GM20000 (cell line): ENCODE measurements at regions not wholly inside any gene's neighbourhood (a gene's known extent, or its start where the extent isn't known, plus 50 kb on each side); places are given as distances from the start of the nearest gene placed in this dataset.

ENCODE experiments used
- DNase-seq: peaks from one replicate; pipeline ENCODE4 v3.0.0; 2012; ENCODE audit warnings: low spot score
- TF ChIP-seq, protein P1 (sequence below): IDR thresholded peaks from 2 replicates; pipeline ENCODE4 v1.5.1; 2012; ENCODE audit warnings: mild to moderate bottlenecking, control low read depth; ENCODE audit errors: extremely low read depth, missing control alignments

DNA sequence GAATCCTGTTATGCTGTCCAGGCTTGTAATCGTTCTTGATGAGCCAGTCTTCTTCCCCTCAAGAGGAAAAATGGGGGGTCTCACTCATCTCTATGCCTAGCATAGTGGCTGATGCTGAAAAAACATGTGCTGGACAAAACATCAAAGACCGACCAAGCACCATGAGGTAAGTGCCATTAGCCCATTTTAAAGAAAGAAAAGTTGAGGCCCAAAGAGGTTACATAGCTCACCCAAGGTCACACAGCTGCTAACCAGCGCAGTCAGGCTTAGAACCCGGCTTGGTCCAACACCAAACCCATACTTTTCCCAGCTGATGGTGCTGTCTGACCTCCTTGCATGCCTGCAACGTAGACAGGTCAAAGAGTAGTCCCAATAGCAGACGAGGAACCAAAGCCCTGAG, 156.4 kb downstream of the INHBB start:
- DNase-seq: no peak
- TF ChIP-seq, protein P1, sequence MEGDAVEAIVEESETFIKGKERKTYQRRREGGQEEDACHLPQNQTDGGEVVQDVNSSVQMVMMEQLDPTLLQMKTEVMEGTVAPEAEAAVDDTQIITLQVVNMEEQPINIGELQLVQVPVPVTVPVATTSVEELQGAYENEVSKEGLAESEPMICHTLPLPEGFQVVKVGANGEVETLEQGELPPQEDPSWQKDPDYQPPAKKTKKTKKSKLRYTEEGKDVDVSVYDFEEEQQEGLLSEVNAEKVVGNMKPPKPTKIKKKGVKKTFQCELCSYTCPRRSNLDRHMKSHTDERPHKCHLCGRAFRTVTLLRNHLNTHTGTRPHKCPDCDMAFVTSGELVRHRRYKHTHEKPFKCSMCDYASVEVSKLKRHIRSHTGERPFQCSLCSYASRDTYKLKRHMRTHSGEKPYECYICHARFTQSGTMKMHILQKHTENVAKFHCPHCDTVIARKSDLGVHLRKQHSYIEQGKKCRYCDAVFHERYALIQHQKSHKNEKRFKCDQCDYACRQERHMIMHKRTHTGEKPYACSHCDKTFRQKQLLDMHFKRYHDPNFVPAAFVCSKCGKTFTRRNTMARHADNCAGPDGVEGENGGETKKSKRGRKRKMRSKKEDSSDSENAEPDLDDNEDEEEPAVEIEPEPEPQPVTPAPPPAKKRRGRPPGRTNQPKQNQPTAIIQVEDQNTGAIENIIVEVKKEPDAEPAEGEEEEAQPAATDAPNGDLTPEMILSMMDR: no peak

DNA sequence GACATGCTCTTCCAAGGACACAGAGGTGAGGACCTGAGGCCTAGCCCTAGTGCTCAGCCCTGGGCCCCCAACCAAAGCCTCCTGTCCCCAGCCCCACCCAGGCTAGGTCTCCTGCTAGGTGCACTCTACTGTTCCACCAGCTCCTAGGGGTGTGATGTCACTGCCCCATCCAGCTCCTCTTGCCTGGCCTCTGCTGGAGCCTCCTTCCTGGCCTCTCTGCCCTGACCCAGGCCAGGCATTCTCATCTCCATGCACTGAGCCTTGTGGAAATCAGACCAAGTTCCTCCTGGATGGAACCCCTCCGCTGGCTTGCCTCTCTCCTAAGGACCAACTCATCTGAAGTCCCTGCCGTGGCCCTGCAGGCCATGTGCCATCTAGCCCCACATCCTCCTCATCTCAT, 156.8 kb downstream of the INHBB start:
- TF ChIP-seq, protein P1: no peak
- DNase-seq: no peak

DNA sequence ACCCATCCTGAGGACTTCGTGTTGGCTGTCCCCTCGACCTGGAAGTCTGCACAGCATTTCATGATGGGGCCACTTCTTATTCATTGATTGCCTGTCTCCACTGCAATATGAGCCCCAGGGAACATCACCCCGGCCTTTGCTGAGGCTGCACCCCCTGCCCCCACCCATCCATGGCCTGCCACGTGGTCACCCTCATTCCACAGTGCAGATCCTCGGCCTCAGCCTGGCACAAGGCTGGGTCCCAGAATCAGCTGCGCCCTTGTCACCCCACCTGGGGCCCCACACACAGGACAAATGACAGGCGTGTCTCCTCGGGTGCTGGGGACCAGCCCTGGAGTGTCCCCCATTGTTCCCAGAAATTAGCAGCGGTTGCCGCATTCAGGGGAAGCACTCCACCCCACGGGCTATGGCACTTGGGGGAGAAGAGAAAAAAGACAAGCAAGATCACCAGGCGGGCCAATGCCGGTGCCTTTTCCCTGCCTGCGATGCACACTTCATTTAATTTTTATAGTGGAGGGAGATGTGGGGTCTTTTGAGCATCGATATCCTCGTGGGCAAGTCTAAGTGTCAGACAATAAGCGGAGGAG, 157.4 kb downstream of the INHBB start:
- no peak for DNase-seq

DNA sequence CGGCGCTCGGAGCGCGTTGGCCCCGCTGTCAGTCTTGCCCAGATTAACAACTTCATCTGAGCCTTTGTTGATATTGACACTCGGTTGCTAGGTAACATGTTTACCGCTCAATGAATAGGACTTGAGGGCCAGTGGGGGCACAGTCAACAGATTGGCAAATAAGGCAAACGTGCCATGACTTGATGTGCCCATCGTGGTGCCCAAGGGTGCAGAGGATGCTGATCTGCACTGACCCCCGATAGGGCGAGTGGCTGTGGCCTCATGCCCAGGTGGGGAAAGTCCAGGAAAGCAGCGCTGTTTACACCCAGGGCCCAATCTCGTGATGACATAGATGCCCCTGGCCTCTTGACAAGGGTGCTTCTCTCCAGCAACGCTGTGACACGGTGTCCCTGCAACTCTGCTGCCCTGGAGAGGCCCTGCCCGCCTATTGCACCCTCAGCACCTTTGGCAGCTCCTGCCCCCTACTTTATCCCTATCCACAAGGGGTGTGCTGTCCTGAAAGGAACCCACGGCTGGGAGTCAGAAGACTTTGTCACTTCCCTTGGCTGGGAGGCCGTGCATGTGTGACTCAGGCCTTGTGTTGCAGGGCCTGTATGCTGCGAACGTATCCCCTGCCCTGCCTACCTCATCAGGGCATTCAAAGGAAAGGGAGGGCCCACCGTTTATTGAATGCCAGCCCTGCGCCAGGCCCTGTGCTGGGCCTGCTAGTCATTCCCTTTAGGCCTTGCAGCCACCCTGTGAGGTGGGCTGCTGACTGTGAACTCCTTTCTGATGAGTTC, 158.0 kb downstream of the INHBB start:
- TF ChIP-seq, protein P1: no peak

More for the DNA sequence above, 157.4 kb downstream of the INHBB start:
- TF ChIP-seq, protein P1: no peak

DNA sequence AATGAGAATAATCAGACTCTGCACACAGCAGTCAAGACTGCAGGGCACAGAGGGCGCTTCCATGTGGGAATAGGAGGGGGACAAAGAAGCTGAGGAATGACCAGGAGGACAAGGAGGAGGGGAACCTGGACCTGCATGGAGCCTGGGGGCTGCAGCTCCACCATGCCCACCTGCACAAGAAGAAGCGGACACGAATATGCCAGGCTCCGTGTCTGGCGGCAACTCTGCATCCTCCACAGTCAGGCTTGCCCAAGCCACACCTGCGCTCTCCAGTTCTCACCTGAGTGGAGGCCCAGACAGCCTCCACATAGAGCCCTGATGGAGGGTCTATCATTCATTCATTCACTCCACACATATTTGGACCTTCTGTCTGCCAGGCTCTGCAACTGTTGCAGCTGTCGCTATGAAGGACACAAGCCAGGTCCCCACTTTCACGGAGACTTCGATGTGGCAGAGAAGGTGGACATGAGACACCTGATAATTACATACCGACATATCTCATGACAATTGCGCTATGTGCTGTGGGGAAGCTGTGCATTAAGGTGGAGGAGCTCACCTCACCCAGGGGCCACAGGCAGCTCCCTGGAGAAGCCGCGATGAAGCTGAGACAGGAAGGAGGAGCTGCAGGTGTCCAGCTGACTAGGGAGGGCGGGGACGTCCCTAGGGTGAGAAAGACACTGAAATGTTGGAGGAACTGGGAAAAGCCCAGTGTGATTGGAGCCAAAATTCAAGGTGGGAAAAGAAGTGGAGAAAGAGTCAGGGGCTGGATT, 159.2 kb downstream of the INHBB start:
- DNase-seq: no peak
- TF ChIP-seq, protein P1: no peak

More for the DNA sequence above, 158.0 kb downstream of the INHBB start:
- DNase-seq: no peak

DNA sequence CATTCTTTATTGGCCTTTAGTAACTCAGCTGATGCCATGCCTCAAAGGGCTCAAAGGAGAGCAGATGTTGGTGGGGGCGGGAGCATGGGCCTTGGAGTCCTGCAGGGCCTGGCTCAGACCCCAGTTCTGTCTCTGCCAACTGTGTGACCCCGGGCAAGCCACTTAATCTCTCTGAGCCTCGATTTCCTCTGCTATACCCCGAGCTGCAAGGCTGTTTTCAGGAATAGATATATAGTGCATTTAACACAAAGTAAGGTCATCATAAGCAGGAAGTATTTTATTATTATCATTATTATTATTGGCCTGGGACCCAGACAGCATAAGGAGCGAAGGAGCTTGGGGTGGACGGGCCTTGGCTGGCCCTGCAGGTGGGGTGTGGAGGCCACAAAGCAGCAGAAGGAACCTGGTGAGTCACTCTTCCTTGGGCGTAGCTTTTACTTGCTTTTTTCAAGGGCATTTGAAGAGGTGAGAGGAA, 162.7 kb downstream of the INHBB start:
- TF ChIP-seq, protein P1: no peak
- DNase-seq: no peak

DNA sequence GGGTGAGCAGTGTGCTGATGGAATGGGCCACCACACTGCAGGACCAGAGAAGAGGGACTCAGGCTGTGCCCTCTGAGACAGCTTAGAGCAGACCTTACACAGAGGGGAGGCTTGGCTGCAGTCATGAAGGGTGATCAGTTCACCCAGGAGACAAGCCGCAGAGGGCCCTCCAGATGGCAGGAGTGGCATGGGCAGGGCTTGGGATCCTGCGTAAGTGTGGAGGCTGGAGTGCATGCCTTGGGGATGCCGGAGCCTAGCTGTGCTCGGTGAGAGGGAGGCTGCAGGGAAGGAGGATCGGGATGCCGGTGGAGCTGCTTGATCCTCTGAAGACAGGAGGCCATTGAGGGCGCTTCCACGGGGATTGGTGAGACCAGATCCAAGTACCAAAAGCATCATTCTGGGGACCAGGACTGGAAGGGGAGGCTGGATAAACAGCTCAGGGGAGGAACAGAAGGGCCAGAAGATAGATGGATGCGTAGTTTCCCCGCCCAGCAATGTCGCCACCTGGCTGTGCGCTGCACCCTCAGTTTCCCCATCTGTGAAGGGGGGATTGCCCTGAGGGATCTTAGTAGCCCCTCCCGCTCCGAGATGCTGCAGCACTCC, 163.4 kb downstream of the INHBB start:
- TF ChIP-seq, protein P1: no peak
- DNase-seq: no peak
